Mucosa of descending colon (tissue), 3 donors: ENCODE measurements at regions not wholly inside any gene's neighbourhood (a gene's known extent, or its start where the extent isn't known, plus 50 kb on each side); places are given as distances from the start of the nearest gene placed in this dataset.
"Not testable (repeated sequence)": the region's sequence is repeated elsewhere in the genome, so short reads cannot be mapped to it uniquely, and the experiment has no call there.

Source experiments
- ATAC-seq: fragments of 200-7000 bp; cut with Tn5 transposase; one replicate; pipeline ENCODE4 v1.9.1; 2020; ENCODE audit warnings: mild to moderate bottlenecking, moderate library complexity
- DNase-seq, 3 donors: peaks; one replicate each; pipeline ENCODE4 v3.0.0-alpha.2; 2020
- H3K36me3 ChIP-seq: fragments of 200-600 bp; one replicate; pipeline ENCODE4 v1.8.0; 2021; ENCODE audit warnings: low read depth, mild to moderate bottlenecking
- H3K4me1 ChIP-seq: fragments of 200-600 bp; one replicate; pipeline ENCODE4 v1.8.0; 2021; ENCODE audit warnings: low read depth, mild to moderate bottlenecking
- H3K4me3 ChIP-seq: fragments of 200-600 bp; one replicate; pipeline ENCODE4 v1.8.0; 2021; ENCODE audit warnings: mild to moderate bottlenecking
- H3K9me3 ChIP-seq: fragments of 200-600 bp; one replicate; pipeline ENCODE4 v1.8.0; 2021; ENCODE audit warnings: mild to moderate bottlenecking
- intact Hi-C, 2 donors: fragments of 100-400 bp; cut with DNase I in 1 of 2; cut with micrococcal nuclease in 1 of 2; formaldehyde crosslinking; loops; one replicate each; pipeline versions ENCODE4 v1.11.0 to v1.11.1; 2022; cut with DNase I, micrococcal nuclease
- TF ChIP-seq, protein P1 (sequence below): fragments of 200-600 bp; IDR thresholded peaks from one replicate; pipeline ENCODE4 v1.8.0; 2022; ENCODE audit warnings: antibody characterized with exemption, mild to moderate bottlenecking
- donor health status: DM: no; HTN: no; CAD: no; lungs with moderate emphysema.
- donor health status: DM: no; HTN: no; CAD: no.
- donor health status: DM: no; HTN: yes; CAD: no.

DNA sequence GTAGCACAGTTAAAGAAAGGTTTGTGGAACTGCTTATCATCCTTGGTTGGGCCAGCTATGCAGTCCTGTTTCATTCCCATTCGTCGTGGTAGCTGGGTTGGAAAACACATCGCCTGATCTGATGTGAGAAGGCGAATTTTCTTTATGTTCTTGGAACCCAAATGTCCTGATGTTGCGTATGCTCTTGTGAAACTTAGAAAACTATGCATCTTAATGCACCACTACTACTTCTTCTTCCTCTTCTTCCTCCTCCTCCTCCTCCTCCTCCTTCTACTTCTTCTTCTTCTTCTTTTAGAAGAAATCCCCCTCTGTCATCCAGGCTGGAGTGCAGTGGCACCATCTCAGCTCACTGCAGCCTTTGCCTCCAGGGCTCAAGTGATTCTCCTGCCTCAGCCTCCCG is 381.6 kb downstream of the UTRN start:
- intact Hi-C loops = no loop called here
- no peak for DNase-seq
- no peak for ATAC-seq

GRCh38 chr6:144667532-144668503 is 382.7 kb downstream of the UTRN start:
- intact Hi-C loops = no loop called here
- no peak for DNase-seq
- Histone ChIP-seq H3K9me3 (no peaks in the 10 kb centered on the region), H3K4me3 (no peak overlapping the region), H3K4me1 (peaks cover 4% of the 10 kb centered on the region), H3K36me3 (no peaks in the 10 kb centered on the region)
- ATAC-seq = no peak
- TF ChIP-seq, protein P1, sequence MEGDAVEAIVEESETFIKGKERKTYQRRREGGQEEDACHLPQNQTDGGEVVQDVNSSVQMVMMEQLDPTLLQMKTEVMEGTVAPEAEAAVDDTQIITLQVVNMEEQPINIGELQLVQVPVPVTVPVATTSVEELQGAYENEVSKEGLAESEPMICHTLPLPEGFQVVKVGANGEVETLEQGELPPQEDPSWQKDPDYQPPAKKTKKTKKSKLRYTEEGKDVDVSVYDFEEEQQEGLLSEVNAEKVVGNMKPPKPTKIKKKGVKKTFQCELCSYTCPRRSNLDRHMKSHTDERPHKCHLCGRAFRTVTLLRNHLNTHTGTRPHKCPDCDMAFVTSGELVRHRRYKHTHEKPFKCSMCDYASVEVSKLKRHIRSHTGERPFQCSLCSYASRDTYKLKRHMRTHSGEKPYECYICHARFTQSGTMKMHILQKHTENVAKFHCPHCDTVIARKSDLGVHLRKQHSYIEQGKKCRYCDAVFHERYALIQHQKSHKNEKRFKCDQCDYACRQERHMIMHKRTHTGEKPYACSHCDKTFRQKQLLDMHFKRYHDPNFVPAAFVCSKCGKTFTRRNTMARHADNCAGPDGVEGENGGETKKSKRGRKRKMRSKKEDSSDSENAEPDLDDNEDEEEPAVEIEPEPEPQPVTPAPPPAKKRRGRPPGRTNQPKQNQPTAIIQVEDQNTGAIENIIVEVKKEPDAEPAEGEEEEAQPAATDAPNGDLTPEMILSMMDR = no peak

More for the DNA sequence above, 381.6 kb downstream of the UTRN start:
- Histone ChIP-seq H3K4me1 (peaks cover 12% of the 10 kb centered on the region), H3K9me3 (no peaks in the 10 kb centered on the region), H3K4me3 (no peak overlapping the region), H3K36me3 (no peaks in the 10 kb centered on the region)
- TF ChIP-seq, protein P1 = no peak

DNA sequence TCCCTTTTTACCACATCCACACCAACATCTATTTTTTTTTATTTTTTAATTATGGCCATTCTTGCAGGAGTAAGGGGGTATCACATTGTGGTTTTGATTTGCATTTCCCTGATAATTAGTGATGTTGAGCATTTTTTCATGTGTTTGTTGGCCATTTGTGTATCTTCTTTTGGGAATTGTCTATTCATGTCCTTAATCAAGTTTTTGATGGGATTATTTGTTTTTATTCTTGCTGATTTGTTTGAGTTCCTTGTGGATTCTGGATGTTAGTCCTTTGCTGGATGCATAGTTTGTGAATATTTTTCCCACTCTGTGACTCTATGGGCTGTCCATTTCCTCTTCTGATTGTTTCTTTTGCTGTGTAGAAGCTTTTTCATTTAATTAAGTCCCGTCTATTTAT is 385.1 kb downstream of the UTRN start:
- ATAC-seq, intact Hi-C loops, DNase-seq, H3K36me3 ChIP-seq, H3K4me3 ChIP-seq, H3K4me1 ChIP-seq: not testable (repeated sequence)
- H3K9me3 ChIP-seq = peaks cover 13% of the 10 kb centered on the region

- DNase-seq (no peak), ATAC-seq (no peak)
- intact Hi-C loops = no loop called here
Measured at GRCh38 chr6:144673807-144674206, 388.7 kb downstream of the UTRN start.

DNA sequence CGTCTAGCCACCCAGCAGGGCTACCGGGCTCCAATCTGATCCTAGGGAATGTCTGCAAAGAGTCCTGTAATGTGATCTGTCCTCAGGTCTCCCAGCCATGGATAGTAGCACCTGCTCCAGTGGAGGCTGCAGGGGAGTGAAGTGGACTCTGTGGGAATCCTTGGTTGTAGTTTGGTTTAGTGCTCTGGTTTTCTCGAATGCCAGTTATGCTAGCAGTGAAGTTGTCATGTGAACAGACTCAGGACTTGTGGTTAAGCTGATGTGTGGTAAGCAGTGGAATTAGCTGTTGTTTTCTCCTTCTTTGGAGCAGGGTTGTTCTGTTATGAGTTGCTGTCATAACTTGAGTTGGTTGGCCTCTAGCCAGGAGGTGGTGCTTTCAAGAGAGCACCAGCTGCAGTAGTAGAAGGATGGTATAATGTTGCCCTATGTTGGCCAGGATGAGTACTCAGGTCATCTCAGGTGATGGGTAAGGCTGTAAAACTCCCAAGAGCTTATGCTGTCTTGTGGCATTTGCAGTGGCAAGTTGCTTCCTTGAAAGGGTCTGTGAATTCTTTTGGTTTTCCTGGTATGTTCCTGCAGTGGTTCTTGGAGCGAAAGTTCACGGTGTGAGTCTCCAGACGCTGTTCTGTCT is 390.2 kb downstream of the UTRN start:
- TF ChIP-seq, protein P1 = no peak
- Histone ChIP-seq H3K36me3 (no peaks in the 10 kb centered on the region), H3K4me3 (no peak overlapping the region), H3K4me1 (peaks cover 9% of the 10 kb centered on the region), H3K9me3 (peaks cover 13% of the 10 kb centered on the region)
- ATAC-seq (peak; percentile 90), DNase-seq (peak in 2 of 3 donors; percentile 27 to 92)
- intact Hi-C loops = no loop called here

More at GRCh38 chr6:144673807-144674206, 388.7 kb downstream of the UTRN start:
- peaks cover 13% of the 10 kb centered on the region for H3K9me3 ChIP-seq
- H3K36me3 ChIP-seq = no peaks in the 10 kb centered on the region
- H3K4me3 ChIP-seq = no peak overlapping the region
- H3K4me1 ChIP-seq = peaks cover 9% of the 10 kb centered on the region
- TF ChIP-seq, protein P1 = no peak

DNA sequence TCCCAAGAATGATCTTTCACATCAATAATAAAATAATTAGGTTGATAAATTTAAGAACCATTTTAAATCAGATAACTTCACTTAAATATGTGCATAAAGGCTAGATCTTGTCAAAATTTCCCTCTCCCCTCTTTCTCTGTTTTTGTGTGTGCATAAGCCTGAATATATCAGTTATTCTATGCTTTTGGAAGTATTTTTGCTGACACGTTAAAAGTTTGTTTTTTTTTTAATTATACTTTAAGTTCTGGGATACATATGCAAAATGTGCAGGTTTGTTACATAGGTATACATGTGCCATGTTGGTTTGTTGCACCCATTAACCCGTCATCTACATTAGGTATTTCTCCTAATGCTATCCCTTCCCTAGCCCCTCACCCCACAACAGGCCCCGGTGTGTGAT is 391.2 kb downstream of the UTRN start:
- H3K4me1 ChIP-seq, H3K36me3 ChIP-seq, intact Hi-C loops, H3K4me3 ChIP-seq, ATAC-seq, DNase-seq: not testable (repeated sequence)
- peaks cover 13% of the 10 kb centered on the region for H3K9me3 ChIP-seq

DNA sequence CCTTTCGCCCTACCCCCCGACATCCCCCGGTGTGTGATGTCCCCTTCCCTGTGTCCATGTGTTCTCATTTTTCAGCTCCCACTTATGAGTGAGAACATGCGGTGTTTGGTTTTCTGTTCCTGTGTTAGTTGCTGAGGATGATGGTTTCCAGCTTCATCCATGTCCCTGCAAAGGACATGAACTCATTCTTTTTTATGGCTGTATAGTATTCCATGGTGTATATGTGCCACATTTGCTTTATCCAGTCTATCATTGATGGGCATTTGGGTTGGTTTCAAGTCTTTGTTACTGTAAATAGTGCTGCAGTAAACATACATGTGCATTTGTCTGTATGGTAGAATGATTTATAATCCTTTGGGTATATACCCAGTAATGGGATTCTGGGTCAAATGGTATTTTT is 392.1 kb downstream of the UTRN start:
- H3K36me3 ChIP-seq, H3K4me3 ChIP-seq, intact Hi-C loops, DNase-seq, ATAC-seq, H3K4me1 ChIP-seq: not testable (repeated sequence)
- peaks cover 13% of the 10 kb centered on the region for H3K9me3 ChIP-seq
